HG03045 (cell line): ENCODE measurements at regions not wholly inside any gene's neighbourhood (a gene's known extent, or its start where the extent isn't known, plus 50 kb on each side); places are given as distances from the start of the nearest gene placed in this dataset.

Experiments used
- ATAC-seq: cut with Tn5 transposase; IDR thresholded peaks from one replicate; pipeline ENCODE4 v1.9.1; 2021; ENCODE audit warnings: mild to moderate bottlenecking, moderate library complexity; ENCODE audit not compliant: unreplicated experiment

DNA sequence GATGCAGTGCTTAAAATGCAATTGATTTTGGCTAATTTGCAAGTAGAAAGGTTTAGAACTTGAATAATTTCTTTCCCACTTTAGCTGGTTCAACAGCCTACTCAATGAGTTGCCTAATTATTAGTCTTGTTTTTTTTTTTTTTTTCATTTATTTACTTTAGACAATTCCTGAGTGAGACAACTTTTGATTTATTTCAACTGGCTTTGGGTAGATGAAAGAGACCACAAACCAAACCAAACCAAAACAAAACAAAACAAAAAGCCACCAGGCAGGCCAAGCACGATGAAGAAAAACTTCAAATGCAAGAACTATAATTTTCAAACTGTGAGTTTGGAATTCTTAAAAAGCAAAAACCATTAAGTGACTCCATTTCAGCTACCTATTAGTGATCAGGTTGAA is 469.9 kb downstream of the GBE1 start:
- no peak for ATAC-seq

DNA sequence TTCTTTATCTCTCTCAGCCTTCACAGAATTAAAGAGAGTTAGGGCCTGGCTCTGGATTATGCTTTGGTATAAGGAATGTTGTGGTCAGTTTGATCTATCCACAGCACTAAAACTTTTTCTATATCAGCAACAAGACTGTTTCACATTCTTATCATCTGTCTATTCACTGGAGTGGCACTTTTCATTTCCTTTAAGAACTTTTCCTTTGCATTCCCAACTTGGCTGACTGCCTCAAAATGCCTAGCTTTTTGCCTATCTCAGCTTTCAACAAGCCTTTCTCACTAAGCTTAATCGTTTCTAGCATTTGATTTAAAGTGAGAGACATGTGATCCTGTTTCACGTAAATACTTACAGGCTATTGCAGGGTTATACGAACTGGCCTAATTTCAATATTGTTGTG is 471.8 kb downstream of the GBE1 start:
- ATAC-seq: no peak

DNA sequence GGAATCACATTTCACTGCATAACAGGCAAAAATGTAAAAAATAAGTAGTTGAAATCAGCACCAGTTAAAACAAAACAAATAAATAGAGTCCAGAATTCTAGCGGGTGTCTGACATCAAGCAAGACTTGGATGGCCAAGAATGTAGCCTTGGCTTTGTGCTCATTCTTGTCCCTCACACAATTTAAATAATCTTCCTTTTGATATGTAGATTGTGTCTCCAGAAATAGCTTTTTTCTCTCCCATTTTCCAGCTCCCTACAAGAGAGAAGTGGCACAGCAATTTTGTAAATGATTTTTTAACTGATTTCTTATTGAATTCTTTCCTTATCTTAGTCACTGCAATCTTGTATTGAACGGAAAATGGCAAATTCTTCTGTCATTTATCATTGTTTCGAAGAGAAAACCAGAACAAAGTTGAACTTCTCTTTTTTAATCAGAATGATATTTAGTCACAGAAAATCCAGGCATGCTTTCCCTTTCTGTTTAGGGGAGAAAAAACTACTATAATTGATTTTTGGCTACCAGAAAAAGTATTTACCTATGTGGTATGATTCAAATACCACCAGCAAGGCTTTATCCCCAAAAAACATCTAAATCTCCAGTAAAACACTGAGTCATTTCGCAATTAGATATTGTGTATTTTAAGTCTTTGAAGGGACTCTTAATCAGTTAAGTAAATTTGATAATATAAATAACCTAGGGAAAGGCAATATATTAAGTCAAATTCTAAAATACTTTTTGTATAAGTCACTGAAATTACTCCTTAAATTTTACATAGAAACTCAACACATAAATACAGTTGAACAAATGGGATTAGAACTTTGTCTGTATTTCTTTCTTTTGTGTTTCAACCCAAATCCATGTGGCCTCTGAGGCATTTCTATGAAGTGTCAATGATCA is 481.7 kb downstream of the GBE1 start:
- ATAC-seq: no peak

DNA sequence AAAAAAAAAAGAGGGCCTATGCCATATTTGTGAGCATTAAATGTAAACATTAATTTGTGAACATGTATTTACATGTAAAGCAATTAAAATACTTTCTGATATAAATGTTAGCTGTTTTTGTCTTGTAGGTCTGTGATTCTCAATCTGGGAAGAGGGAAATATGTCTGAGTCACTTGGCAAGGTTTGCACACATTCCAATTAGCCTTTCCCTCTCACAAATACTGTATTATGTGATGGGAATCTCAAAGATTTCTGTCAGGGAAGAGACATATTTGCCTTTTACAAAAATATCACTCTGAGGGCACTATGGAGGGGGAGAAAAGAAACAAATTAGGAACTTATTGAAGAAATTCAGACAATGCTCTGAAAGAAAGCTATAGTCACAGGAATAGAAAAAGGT is 483.6 kb downstream of the GBE1 start:
- no peak for ATAC-seq

DNA sequence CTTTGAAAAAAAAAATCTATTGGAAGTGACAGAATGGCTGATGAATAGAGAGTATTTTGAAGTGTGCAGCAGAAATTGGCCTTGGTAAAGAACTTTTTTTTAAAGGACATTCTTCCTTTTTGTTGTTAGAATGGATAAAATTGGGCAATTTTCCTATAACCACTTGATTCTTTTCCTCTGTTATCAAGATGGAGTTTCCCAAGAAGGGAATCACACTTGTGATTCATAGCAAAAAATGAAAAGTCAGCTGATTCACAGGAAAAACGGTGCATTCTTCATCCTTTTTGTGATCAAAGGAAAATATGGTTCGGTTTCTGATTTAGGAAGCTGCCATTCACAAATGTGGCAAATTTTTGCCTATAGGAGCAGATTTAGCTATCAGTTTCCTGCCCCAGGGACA is 486.8 kb downstream of the GBE1 start:
- ATAC-seq: no peak

DNA sequence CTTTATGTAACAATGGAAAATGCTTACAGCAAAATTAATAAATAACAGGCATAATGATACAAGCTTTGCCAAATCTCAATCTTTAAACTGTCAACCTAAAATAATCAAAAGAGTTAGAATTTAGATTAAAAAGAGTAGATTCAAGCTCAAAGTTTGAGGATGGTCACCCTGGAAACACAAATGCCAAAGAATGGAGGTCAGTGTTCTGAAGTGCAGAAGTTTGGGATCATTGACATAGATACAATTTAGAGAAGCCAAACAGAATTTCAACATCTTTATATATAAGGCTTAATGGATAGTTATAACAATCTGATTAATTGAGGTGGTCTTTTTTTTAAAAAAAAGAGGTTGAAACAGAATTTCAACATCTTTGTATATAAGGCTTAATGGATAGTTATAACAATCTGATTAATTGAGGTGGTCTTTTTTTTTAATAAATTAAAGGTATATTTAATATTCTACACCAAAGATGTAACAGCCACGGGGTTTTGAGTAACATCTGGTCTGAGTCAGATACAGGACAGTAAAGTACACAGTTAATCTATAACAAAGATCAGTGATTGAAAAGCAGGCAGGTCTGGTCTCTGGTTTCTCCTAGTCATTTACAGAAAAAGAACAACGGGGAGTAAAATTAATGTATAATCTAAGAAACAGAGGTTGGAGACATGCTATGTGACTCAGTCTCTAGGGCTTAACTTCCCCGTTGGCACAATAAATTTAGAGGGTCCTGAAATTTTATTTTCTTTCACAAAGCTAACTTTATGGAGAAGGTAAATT is 490.7 kb downstream of the GBE1 start:
- peak; percentile 80 for ATAC-seq

DNA sequence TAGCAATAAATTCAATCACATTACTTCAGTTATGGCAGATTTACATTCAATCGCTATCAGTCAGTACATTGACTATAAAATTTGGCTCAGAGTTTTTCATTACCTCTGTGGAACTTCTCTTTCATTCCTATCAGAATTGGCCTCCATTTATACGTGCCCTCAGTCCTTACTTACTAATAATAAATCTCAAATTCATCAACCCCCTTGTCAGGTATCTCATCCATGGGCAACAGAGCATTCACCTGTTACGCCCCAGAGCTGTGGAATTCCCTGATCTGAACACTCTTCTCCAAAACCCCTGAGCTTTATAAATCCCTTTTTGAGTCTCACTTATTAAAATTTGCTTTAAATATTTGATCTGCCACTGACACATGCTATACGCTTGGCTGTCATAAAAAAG is 492.9 kb downstream of the GBE1 start:
- ATAC-seq: no peak

DNA sequence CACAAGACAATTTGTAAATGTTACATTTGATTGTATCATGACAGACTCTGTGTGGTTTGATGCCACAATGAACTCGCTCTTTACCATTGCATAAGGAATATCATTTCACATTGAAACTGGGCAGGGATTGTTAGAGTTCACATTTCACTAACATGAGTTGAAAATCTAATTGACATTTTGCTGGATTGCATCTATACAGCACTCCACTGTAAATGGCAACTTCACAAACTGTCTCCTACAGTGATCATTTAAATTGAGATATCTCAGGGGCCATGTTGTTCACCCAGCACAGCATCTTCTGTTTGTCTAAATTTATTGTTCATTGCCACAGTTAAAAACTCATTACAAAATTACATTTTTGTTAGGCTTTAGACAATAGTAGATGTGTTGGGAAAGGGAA is 499.4 kb downstream of the GBE1 start:
- ATAC-seq: no peak

DNA sequence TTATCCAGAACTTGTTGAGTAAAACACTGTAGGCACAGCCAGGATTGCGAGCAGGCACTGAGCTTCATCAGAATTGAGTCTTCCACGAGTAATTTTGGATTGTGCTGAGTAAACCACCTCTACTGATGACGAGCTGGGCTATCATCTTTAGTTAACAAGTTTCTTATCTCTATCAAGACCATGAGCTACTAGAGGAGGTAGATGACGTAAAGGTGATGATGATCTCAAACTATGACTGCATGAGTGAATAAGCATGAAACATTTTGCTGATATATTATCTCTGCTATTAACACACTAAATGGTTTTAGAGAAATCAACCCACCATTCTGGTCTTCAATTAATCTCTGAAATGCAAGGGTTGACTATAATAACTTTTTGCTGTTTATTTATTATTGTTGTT is 506.0 kb downstream of the GBE1 start:
- no peak for ATAC-seq

DNA sequence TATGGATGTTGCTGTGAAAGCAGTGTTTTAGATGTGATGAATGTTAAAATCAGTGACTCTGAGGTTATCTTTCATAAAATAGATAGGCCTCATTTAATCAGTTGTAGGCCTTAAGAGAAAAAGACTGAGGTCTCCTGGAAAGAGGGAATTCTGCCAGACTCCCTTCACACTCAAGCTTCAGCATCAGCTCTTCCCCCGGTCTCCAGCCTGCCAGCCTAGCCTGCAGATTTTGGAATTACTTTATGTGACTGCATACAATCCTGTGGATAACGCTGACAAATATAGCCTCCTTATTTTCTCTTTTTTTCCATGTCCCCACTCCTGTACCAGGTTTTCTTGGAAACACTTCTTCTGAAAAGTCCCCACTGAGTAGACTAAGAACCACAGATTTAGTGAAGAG is 510.3 kb downstream of the GBE1 start:
- no peak for ATAC-seq

DNA sequence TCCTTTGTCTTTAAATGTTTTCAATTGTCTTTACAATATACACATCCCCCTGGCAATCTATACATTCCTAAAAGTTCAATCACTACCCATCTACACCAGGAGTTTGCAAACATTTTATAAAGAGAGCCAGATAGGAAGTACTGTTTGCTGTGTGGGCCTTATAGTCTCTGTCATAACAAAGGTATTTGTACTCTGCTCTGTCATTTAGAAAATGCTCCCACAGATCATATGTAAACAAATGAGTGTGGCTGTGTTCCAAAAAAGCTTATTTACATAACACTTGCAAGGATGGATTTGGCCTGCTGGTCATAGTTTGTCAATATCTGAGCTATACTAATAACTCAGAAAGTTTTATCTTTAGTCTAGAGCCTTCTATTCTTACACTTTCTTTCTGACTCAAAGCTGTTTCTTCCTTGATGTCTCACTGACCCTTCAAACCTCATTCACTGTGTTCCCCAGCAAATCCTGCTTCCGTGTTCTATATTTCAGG is 511.9 kb downstream of the GBE1 start:
- peak; percentile 83 for ATAC-seq

DNA sequence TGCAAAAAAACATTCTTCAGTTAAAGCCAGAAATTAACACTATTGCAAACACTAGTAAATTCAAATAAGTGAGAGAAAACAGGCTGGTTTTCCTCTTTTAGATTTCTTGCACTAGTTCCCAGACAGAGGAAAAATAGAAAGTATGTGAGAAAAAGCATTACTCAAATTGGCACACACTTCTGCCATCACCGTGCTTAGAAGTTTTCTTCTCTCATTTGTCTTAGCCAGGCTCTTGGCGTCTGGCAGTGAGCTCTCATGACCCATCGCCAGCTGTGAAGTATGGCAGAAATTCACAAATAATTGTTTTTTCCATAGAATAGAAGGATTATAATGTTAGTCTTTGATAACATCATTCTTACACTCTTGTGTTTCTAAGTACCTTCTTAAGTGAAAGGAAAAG is 515.9 kb downstream of the GBE1 start:
- ATAC-seq: no peak

DNA sequence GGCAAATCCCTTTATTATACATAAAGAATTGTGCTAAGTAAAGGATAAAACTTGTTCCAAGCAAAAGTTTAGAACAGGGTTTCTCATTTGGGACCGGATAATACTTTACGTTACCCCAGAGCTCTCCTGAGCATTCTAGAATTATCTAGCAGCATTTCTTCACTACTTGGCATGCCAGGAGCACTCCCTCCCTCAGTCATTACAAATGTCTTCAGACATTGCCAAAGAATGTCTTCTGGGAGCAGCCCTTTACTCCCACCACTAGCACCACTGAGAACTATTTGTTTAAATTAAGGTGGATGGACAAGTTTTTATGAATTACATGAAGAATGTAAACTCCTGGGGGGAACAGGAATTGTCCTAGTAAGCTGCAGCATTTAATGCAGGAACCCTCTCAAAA is 516.4 kb downstream of the GBE1 start:
- ATAC-seq: no peak

DNA sequence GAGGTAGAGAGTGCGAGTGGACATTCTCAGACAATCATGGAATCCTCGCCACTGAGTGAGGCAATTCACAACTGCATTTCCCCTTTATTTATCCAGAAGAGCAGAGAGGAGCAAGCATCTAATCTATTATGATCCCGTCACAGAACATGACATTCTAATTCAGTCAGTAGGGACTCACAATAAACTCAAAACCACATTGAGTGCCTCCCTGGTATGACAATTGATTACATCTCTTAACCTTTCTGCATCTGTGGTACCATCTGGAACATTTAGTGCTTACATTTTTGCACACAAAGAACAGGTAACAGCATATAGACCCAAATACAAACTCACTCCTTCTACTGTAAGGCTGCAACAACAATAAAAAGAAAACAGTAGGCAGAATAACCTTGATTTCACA is 517.2 kb downstream of the GBE1 start:
- no peak for ATAC-seq

DNA sequence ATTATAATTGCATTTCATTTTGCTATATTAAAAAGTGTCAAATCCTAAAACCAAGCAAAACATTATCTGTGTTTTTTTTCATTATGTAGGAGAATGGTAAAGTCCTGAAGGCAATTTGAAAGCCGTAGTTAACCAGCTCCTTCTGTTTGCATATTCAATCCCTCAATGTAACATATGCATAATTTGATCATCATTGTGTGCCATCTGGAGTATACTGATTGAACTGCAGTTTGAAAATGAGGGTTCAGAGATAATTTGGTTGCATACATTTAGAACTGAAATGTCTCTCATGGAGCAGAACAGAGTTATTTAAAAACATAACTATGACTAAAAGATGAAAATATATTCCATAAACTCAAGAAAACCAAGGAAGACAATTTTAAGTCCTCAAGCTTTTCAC is 518.6 kb downstream of the GBE1 start:
- no peak for ATAC-seq

DNA sequence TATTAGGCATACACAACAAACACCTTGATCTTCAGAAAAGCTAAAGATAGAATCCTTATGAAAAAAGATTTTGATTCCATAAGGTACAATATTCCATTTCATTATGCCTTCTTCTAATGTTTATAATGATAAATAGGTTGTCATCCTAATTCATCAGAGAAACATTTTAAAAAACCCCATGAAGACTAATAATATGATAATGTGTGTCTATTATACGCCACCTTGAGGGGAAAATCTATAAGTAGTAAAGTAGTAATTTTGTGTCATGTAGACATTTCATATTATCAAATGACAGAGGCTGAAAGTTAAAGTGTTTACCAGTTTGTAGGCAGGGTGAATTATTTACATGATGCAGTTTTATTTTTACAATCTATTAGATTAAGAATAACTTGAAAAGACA is 524.3 kb downstream of the GBE1 start:
- no peak for ATAC-seq

DNA sequence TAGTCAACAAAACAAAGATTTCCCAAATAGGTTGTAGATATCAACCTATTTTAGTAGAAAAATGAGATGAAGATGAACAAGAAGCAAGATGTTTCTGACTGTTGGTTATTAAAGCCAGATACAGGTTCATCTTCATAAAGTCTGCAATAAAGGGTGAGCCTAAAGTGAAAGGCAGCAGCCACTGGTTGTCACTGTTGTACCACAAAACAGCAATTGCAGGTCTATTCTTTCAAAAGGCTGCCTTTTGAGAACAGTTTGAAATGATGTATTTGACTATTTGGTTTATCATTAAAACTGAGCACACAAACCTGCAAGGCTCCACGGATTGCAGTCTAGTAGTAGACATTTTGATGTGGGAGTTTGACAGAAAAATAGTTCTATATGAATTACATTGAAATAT is 543.4 kb downstream of the GBE1 start:
- ATAC-seq: no peak

DNA sequence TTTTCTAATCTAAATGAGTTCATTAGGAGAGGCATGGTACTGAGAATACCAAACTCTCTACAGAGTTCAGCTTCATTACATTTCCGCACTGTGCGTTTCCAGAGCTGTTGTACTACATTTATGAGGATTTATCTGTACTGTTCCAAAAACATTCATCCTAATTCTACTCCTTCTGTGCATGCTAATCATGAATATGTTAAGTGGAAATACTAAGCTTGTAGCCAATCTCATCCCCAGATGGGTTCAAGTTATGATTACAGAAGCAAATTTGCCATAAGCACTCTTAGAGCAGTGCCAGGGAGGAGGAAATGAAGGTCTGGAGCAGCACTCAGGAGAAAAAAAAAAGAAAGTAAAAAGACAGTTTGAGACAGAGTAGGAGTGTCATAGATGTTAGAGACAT is 544.3 kb downstream of the GBE1 start:
- no peak for ATAC-seq

DNA sequence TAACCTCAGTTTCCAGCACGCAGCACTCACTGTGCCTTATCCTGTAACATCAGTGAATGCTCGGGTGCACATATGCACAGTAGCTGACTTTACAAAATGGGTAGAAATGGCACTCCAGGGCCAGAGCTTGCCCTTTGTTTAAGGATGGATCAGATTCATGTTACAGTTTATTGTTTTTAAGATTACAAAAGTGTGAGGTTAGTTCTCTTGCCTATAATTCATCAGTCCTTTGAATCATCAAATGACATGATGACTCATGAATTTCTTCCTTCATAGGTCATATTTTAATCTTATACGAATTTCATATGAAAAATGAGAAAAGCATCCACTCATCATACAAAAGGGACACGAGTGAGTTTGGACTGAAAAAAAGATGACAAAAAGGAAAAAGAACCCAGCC is 545.3 kb downstream of the GBE1 start:
- ATAC-seq: no peak

DNA sequence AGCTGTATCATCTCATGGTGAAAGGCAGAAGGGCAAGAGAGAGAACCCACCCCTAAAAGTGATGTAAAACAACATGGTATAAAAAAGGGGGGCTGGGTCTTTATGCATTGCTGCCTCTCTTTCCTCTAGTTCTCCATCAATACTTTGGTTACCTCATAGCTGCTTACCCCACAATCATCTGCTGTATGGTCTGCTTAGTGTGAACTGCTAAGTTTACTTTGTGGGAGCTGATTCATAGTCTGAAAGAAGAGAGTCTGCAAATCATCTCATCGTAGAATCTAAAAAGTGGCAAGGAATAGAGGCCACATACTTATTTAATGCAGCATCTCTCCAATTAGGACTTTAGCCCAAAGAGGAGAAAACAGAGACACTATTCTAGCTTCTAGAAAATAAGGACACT is 546.8 kb downstream of the GBE1 start:
- ATAC-seq: no peak

DNA sequence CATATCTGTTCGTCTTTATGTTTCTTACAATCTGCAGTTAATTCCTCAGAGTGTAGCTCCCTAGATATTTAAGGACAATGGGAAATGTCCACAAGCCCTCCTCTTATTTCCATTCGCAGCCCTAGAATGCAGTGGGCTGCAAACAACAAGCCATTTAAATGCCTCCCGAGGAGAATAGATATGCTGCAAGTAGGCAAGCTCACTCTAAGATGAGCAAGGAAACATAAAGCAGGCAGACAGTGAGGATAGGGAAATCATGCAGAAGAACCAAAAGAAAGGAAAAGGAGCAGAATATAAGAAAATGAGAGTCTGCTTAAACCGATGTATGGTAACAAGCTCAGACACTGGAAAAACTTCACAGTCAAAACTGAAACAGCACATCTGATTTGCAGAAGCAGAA is 561.9 kb downstream of the GBE1 start:
- no peak for ATAC-seq

DNA sequence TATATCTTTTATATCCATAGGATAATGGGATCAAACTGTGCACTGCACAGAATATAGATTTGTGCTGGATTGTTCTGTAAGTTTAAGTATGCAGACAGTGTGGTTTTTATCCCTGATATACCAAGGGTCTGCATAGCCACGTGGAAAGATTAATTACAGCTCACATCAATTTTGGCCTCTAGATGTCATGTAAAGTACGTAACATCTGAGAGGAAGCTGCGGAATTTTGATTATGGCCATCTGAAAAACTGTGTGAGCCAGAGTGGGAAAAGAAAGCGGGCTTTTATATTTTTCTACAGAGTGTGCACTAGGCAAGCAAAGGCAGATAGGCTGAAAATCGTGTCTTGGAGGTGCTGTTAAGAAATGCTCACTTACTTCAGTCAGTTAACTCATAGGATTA is 562.7 kb downstream of the GBE1 start:
- no peak for ATAC-seq
